Activated CD4-positive, alpha-beta T cell treated with anti-CD3 and anti-CD28 coated beads for 36 hours (primary cell): ENCODE measurements at regions not wholly inside any gene's neighbourhood (a gene's known extent, or its start where the extent isn't known, plus 50 kb on each side); places are given as distances from the start of the nearest gene placed in this dataset.

Experiments
- ATAC-seq: fragments of 200-7000 bp; cut with Tn5 transposase; one replicate; pipeline ENCODE4 v1.10.0; 2021; ENCODE audit warnings: mild to moderate bottlenecking, moderate library complexity
- CTCF ChIA-PET: fragments of 350-600 bp; sonication (Branson Sonifier 250); formaldehyde crosslinking; loops from one replicate; lab custom pipeline; 2021; ENCODE audit warnings: antibody characterized with exemption; lab: Charles Lee
- POLR2A ChIA-PET: fragments of 350-600 bp; sonication (Branson Sonifier 250); formaldehyde crosslinking; loops from one replicate; lab custom pipeline; 2021; ENCODE audit warnings: antibody characterized with exemption, inconsistent platforms; lab: Charles Lee
- DNase-seq: peaks from one replicate; pipeline ENCODE4 v3.0.0-alpha.2; 2020
- H3K27ac Mint-ChIP-seq: one replicate; pipeline ENCODE4 v1.8.0; 2021; ENCODE audit warnings: mixed read lengths
- H3K27me3 Mint-ChIP-seq: one replicate; pipeline ENCODE4 v1.8.0; 2021; ENCODE audit warnings: mixed read lengths
- H3K36me3 Mint-ChIP-seq: one replicate; pipeline ENCODE4 v1.8.0; 2021; ENCODE audit warnings: low read depth, mixed read lengths
- H3K4me1 Mint-ChIP-seq: one replicate; pipeline ENCODE4 v1.8.0; 2021; ENCODE audit warnings: mixed read lengths
- H3K4me3 Mint-ChIP-seq: one replicate; pipeline ENCODE4 v1.8.0; 2021; ENCODE audit warnings: mild to moderate bottlenecking, moderate library complexity, mixed read lengths
- H3K9me3 Mint-ChIP-seq: one replicate; pipeline ENCODE4 v1.8.0; 2021; ENCODE audit warnings: low read depth, mixed read lengths
- intact Hi-C, 2 experiments: fragments of 100-400 bp; cut with DNase I in 1 of 2; cut with micrococcal nuclease in 1 of 2; formaldehyde crosslinking; loops; one replicate each; pipeline versions ENCODE4 v1.14.2 to v1.15.1; 2022 to 2024; cut with DNase I, micrococcal nuclease

DNA sequence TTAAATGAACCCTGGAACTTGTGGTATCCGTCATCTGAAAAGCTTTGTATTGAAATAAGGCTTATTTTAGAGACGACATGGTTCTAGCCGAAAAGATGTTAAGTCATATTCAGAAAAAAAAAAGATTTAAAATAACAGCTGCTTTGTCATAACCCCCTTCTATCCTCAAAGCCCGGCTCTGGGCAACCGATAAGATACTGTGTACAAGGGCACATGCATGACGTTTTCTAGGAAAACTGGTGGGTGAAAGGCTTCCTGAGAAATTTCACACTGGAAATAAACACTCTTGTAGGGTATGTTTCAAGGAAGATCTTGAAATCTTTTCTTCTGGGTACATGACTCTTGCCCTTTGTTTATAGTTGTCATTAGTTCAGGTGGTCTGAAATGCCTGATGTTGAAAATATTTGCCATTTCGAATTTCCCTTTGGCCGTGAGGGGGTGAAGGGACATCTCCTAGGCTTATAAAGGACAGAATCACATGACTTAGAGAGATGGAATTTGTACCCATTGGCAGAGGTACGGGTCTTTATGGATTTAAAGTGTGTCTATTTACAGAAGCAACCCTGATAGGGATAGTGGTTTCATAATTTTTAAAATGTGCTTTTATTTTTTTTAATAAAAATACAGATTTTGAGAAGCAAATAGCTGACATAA lies 232.5 kb downstream of the PTEN start:
- ChIA-PET CTCF (interaction anchor here (0.5 to 0.8 kb wide), 3 partner anchors 10 to 493 kb away, joined by 3 to 4 read pairs (median 4); no protein-coding TSS in a partner anchor), POLR2A (no interaction called here)
- H3K27ac Mint-ChIP-seq: no peak overlapping the region
- intact Hi-C loops: loop anchor here in 1 of 2 experiments (10.0 kb wide), 1 partner anchor 989 kb away; no protein-coding TSS in a partner anchor
- DNase-seq: no peak
- no peaks in the 10 kb centered on the region for H3K9me3 Mint-ChIP-seq
- ATAC-seq: no peak
- H3K4me1 Mint-ChIP-seq: peaks cover 21% of the 10 kb centered on the region
- H3K36me3 Mint-ChIP-seq: no peaks in the 10 kb centered on the region
- peaks cover 25% of the 10 kb centered on the region for H3K27me3 Mint-ChIP-seq
- no peak overlapping the region for H3K4me3 Mint-ChIP-seq

DNA sequence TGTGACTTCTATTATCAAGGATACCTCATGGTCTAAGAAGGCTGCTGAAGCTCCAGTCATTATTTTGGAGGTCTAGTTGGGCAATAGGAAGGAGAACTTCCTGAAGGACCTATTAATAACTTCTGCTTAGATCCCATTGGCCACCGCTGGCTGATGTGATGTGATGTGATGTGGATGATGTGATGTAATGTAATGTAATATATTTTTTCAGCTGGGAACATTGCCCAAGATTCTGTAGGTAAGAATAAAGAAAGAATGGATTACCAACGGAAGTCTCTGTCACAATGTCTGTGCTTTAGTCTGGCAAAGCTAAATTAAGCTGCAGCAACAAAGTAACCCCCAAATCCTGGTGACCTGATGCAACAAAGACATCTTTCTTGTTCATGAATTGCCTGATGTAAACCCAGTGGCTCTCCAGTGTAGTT lies 233.7 kb downstream of the PTEN start:
- Mint-ChIP-seq H3K27me3 (peaks cover 28% of the 10 kb centered on the region), H3K4me3 (no peak overlapping the region), H3K36me3 (no peaks in the 10 kb centered on the region), H3K9me3 (peaks cover 4% of the 10 kb centered on the region), H3K4me1 (peaks cover 10% of the 10 kb centered on the region), H3K27ac (no peak overlapping the region)
- DNase-seq (no peak), ATAC-seq (no peak)
- intact Hi-C loops: loop anchor here in 1 of 2 experiments (10.0 kb wide), 1 partner anchor 988 kb away; no protein-coding TSS in a partner anchor
- CTCF ChIA-PET: interaction anchor here (0.8 to 1.2 kb wide), 2 partner anchors 44 to 492 kb away, joined by 3 to 4 read pairs; no protein-coding TSS in a partner anchor
- POLR2A ChIA-PET: no interaction called here

DNA sequence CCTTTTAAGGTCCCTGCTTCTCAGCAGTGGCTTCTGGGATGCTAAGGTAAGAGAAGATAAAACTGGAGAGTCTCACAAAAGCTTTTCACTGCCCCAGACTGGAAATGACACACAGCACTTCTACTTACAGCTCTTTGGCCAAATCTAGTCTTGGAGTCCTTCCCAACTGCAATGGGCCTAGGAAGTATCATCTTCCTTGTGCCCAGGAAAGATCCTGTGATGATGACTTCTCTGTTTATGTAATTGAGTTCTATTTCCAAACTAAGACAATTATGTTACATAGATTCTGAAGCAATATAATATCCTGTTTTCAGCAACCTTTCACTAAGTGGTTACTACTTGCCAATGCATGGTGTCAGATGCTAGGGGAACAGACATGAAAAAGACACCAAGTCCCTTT lies 234.1 kb downstream of the PTEN start:
- intact Hi-C loops: loop anchor here in 1 of 2 experiments (10.0 kb wide), 1 partner anchor 987 kb away; no protein-coding TSS in a partner anchor
- ChIA-PET POLR2A (no interaction called here), CTCF (interaction anchor here (1.2 kb wide), 1 partner anchor 45 kb away, joined by 3 read pairs; no protein-coding TSS in a partner anchor)
- H3K27ac Mint-ChIP-seq: no peak overlapping the region
- DNase-seq (no peak), ATAC-seq (no peak)
- no peak overlapping the region for H3K4me3 Mint-ChIP-seq
- peaks cover 4% of the 10 kb centered on the region for H3K9me3 Mint-ChIP-seq
- H3K4me1 Mint-ChIP-seq: peaks cover 6% of the 10 kb centered on the region
- H3K36me3 Mint-ChIP-seq: no peaks in the 10 kb centered on the region
- peaks cover 28% of the 10 kb centered on the region for H3K27me3 Mint-ChIP-seq

DNA sequence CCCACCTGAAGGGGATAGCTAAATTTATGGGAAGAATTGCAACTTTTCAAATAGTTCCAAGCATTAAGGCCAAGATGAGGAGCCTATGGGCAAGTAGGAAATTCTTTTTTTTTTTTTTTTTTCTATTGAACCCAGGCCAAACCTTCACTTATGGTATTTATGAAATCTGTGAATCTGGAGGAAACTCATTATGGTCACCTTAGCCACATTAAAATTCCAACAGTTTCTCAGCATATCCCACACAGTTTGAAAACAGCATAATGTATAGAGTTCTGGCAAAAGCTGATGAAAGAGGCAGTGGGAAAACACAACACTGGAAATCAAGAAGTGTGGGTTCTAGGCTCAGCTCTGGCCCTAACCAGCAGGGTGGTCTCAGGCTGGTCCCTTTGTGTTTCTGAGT lies 236.9 kb downstream of the PTEN start:
- Mint-ChIP-seq H3K36me3 (no peaks in the 10 kb centered on the region), H3K4me3 (no peak overlapping the region), H3K27ac (no peak overlapping the region), H3K27me3 (peaks cover 19% of the 10 kb centered on the region), H3K9me3 (peaks cover 4% of the 10 kb centered on the region), H3K4me1 (peaks cover 2% of the 10 kb centered on the region)
- DNase-seq (no peak), ATAC-seq (no peak)
- intact Hi-C loops: no loop called here
- ChIA-PET POLR2A (no interaction called here), CTCF (interaction anchor here (0.7 to 1.5 kb wide), 8 partner anchors 9 to 40 kb away, joined by 3 to 6 read pairs (median 3); no protein-coding TSS in a partner anchor)

DNA sequence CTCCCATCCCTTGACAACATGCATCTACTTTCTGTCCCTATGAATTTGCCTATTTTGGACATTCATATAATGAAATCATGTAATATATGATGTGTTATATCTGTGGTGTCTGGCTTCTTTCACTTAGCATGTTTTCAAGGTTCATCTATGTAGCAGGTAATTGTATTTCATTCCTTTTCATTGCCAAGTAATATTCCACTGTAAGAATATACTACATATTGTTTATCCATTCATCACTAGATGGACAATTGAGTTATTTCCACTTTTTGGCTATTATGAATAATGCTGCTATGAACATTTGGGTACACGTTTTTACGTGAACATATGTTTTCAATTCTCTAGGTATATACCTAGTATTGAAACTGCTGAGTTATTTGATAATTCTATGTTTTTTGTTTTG lies 238.2 kb downstream of the PTEN start:
- H3K9me3 Mint-ChIP-seq: peaks cover 4% of the 10 kb centered on the region
- intact Hi-C loops: no loop called here
- ChIA-PET POLR2A (no interaction called here), CTCF (no interaction called here)
- H3K4me1 Mint-ChIP-seq: peaks cover 2% of the 10 kb centered on the region
- no peak overlapping the region for H3K4me3 Mint-ChIP-seq
- H3K36me3 Mint-ChIP-seq: no peaks in the 10 kb centered on the region
- no peak overlapping the region for H3K27ac Mint-ChIP-seq
- DNase-seq (no peak), ATAC-seq (no peak)
- H3K27me3 Mint-ChIP-seq: peaks cover 21% of the 10 kb centered on the region

DNA sequence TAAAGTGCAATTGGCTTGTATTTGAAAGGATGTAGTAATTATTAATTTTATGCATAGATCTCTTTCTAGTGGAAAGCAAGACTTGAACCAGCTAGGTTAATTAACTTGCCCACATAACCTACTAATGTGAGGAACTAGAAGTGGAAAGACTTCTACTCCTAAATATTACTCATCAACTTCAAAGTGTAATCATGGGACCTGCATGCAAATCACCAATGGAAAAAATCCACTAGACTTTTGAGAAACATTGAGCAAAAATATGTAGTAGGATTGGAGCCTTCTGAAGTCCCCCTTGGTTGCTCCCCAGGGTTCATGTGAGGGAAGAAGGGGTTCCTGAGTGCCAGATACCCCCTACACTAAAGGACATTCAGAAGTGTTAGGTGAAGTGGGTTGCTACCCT lies 240.2 kb downstream of the PTEN start:
- Mint-ChIP-seq H3K9me3 (peaks cover 4% of the 10 kb centered on the region), H3K27me3 (peaks cover 16% of the 10 kb centered on the region), H3K36me3 (no peaks in the 10 kb centered on the region), H3K4me1 (peaks cover 15% of the 10 kb centered on the region), H3K4me3 (no peak overlapping the region), H3K27ac (no peak overlapping the region)
- ATAC-seq (no peak), DNase-seq (no peak)
- intact Hi-C loops: no loop called here
- POLR2A ChIA-PET: no interaction called here
- CTCF ChIA-PET: no interaction called here

DNA sequence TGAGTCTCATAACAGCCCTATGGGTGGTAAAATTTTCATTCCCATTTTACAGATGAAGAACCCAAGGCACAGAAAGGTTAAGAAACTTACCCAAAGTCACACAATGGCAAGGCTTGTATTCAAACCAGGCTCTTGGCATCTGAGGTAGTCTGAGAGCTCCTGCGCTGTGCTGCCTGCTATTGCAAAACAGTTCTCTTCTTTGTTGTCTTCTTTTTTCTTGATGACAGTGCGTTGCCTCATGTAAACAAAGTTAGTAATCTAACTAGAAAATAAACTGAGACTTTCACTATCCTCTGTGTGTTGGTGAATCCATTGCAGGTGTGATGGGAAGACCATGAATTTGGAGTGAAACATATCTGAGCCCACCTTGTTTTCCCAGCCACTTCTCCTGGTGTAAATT lies 240.8 kb downstream of the PTEN start:
- ATAC-seq (no peak), DNase-seq (no peak)
- POLR2A ChIA-PET: no interaction called here
- Mint-ChIP-seq H3K4me3 (no peak overlapping the region), H3K9me3 (peaks cover 4% of the 10 kb centered on the region), H3K27ac (no peak overlapping the region), H3K36me3 (no peaks in the 10 kb centered on the region), H3K27me3 (peaks cover 14% of the 10 kb centered on the region), H3K4me1 (peaks cover 15% of the 10 kb centered on the region)
- CTCF ChIA-PET: no interaction called here
- intact Hi-C loops: no loop called here

DNA sequence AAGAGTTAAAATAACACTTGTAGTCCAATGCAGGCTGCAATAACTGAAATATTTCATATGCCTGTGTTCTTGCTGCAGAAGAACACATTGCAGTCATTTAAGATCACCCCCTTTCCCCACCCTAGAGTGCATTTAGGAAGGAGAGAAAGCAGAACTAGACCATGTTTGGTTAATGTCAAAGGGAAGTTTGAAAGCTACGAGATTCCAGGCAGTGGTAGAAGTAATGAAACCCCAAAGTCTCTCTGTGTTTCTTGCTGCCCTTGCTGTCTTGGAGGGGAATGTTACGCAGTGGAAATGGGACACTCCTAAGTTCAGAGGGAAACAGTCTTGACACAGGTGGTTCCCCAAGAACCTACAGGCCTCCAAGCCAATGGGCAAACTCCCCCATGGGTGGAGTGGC lies 242.9 kb downstream of the PTEN start:
- ChIA-PET POLR2A (no interaction called here), CTCF (interaction anchor here (0.7 kb wide), 1 partner anchor 11 kb away, joined by 3 read pairs; no protein-coding TSS in a partner anchor)
- peaks cover 15% of the 10 kb centered on the region for H3K4me1 Mint-ChIP-seq
- intact Hi-C loops: no loop called here
- H3K9me3 Mint-ChIP-seq: peaks cover 4% of the 10 kb centered on the region
- no peaks in the 10 kb centered on the region for H3K36me3 Mint-ChIP-seq
- no peak for ATAC-seq
- no peak overlapping the region for H3K27ac Mint-ChIP-seq
- DNase-seq: no peak
- peaks cover 13% of the 10 kb centered on the region for H3K27me3 Mint-ChIP-seq
- H3K4me3 Mint-ChIP-seq: no peak overlapping the region

DNA sequence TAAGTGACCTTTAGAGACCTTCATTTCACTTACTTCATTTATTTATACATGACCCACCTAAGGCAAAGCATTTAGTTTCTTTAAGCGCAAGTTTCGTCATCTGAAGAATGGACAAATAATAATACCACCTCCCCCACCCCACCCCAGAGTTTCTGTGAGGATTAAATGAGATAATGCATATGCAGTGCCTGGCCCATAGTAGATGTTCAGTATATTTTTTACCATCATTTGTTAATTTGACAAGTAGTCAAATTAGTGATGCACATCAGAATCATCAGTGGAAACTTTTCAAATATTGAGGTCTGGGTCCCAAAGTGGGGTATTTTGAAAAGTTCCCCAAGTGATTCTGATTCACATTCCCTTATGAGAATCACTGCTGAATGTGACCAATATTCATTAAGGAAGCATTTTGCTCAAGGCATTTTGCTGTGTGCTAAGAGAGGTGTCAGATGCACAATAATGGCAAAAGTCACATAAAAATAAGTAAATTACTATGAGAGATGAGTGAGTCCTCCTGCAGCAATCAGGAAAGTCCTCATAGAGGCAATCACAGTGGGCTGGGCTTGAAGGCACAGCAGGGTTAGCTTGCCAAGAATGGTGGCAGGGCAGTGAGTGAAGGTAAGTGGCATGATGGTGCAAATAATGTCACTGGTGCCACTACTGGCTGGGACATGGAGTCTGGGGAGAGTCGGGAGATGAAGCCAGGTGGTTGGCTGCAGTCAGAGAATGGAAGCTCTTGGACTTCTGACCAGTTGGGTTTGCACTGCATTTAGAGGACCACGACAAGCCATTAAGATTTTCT lies 244.1 kb downstream of the PTEN start:
- DNase-seq (no peak), ATAC-seq (no peak)
- intact Hi-C loops: no loop called here
- no peaks in the 10 kb centered on the region for H3K9me3 Mint-ChIP-seq
- ChIA-PET POLR2A (no interaction called here), CTCF (interaction anchor here (0.5 to 1.9 kb wide), 2 partner anchors 10 to 92 kb away, joined by 4 to 11 read pairs; no protein-coding TSS in a partner anchor)
- no peak overlapping the region for H3K4me3 Mint-ChIP-seq
- no peaks in the 10 kb centered on the region for H3K36me3 Mint-ChIP-seq
- H3K4me1 Mint-ChIP-seq: peaks cover 15% of the 10 kb centered on the region
- peaks cover 13% of the 10 kb centered on the region for H3K27me3 Mint-ChIP-seq
- no peak overlapping the region for H3K27ac Mint-ChIP-seq

DNA sequence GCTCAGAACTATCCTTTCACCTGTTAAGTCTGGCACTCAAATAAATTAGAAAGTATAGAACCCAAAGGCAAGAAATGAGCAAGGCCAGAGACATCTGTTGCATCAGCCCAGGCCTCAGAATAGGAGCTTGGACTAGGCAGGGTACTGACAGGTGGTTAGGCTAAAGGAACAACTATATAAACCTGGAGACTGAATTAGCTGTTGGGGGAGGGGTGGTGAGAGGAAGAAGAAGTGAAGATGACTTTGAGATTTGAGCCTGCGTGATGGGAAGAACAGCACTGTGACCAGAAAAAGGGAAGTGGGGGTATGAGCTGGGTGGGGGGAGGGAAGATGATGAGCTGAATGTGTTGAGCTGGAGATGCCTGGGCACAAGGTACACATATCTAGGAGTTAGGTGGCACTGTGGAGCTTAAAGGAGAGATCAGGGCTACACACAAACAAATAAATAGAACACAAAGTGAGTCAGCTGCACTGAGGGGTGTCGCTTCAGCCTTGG lies 244.7 kb downstream of the PTEN start:
- no peaks in the 10 kb centered on the region for H3K9me3 Mint-ChIP-seq
- CTCF ChIA-PET: interaction anchor here (0.5 to 1.9 kb wide), 2 partner anchors 9 to 92 kb away, joined by 4 to 11 read pairs; no protein-coding TSS in a partner anchor
- POLR2A ChIA-PET: no interaction called here
- H3K4me1 Mint-ChIP-seq: peaks cover 15% of the 10 kb centered on the region
- intact Hi-C loops: no loop called here
- peaks cover 13% of the 10 kb centered on the region for H3K27me3 Mint-ChIP-seq
- DNase-seq (no peak), ATAC-seq (no peak)
- no peak overlapping the region for H3K27ac Mint-ChIP-seq
- no peak overlapping the region for H3K4me3 Mint-ChIP-seq
- no peaks in the 10 kb centered on the region for H3K36me3 Mint-ChIP-seq

DNA sequence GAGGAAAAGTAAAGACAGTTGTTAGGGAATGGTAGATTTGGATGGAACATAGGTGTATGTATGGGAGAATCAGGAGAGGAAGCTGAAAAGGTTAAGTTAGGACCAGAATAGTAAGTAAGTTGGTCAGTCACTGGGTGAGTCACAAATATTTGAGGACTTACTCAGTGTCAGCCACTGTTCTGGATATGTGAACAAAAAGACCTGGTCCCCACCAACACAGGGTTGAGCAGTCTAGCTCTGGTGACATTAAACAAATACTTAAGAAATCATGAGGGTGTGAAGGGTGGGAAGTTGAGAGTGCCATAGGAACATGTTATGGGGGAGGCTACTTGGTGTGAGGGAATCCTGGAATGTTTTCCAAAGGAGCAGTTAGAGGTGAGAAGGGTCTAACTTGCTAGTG lies 246.9 kb downstream of the PTEN start:
- Mint-ChIP-seq H3K9me3 (no peaks in the 10 kb centered on the region), H3K4me3 (no peak overlapping the region), H3K36me3 (no peaks in the 10 kb centered on the region), H3K27ac (no peak overlapping the region), H3K4me1 (peaks cover 23% of the 10 kb centered on the region), H3K27me3 (peaks cover 18% of the 10 kb centered on the region)
- no peak for DNase-seq
- no peak for ATAC-seq
- CTCF ChIA-PET: interaction anchor here (0.6 to 1.4 kb wide), 2 partner anchors 11 to 306 kb away, joined by 3 read pairs; no protein-coding TSS in a partner anchor
- POLR2A ChIA-PET: interaction anchor here (0.6 kb wide), 1 partner anchor 78 kb away, joined by 3 read pairs; no protein-coding TSS in a partner anchor
- intact Hi-C loops: loop anchor here in 1 of 2 experiments (10.0 kb wide), 1 partner anchor 444 kb away; no protein-coding TSS in a partner anchor
